HL-60 (cell line): ENCODE measurements at regions not wholly inside any gene's neighbourhood (a gene's known extent, or its start where the extent isn't known, plus 50 kb on each side); places are given as distances from the start of the nearest gene placed in this dataset.

Experiments used
- CTCF ChIP-seq: IDR thresholded peaks from one replicate; pipeline ENCODE4 v1.5.1; 2011; ENCODE audit warnings: low read length, control low read depth, inconsistent platforms; ENCODE audit not compliant: insufficient read depth
- POLR2AphosphoS5 ChIP-seq: IDR thresholded peaks from 2 replicates; pipeline ENCODE4 v1.6.1; 2012; ENCODE audit warnings: low read depth

- TF ChIP-seq CTCF (no peak), POLR2AphosphoS5 (no peak)
Measured at GRCh38 chr2:11080253-11081115, 74.8 kb upstream of the SLC66A3 start.
